G401 (cell line): ENCODE measurements at regions not wholly inside any gene's neighbourhood (a gene's known extent, or its start where the extent isn't known, plus 50 kb on each side); places are given as distances from the start of the nearest gene placed in this dataset.
A peak's percentile ranks its signal among the peaks of the same experiment; 100 is the strongest.

Experiments
- DNase-seq: peaks from one replicate; pipeline ENCODE4 v3.0.0-alpha.2; 2015; ENCODE audit warnings: low spot score
- in situ Hi-C: cut with HindIII; loops from 2 replicates; pipeline ENCODE4 v1.10.0; 2016; ENCODE audit warnings: low sequenced_read_pairs, mixed read lengths

DNA sequence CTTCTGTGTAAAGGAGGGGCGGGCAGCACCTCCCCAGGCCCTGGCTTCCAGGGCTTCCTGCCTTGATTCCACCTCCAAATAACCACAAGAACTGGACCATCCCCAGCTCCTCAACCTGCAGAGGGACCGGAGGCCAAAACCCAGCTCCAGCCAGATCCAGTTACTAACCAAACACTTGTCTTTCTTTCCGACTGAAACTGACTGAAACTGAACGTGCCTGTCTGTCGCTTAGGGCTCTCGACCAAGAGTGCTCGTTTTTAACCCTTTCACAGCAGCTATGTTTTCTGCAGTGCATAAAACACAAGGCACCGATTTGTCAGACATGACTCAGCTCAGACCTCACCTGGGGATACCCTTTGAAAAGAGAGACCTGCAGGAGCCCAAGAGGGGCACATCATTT is 249.9 kb upstream of the SIX2 start:
- in situ Hi-C loops: no loop called here
- no peak for DNase-seq

DNA sequence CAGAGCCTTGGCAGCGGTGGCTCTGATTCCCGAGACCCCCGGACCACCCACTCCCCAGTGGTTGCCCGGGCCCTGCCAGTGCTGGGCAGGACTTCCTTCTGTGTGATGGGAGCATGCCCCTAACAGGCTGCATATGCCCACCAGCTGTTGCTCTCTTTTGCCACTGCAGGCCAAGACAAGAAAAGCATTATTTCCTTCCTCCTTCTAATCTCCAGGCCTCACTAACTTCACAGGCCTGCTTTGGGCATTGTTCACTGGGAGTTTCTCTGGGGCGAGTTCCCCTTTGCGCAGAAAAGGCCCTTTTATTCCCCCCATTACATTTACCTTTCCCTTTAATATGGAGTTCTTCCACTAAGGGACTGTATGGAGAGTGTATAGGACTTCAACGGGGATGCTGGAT is 249.1 kb upstream of the SIX2 start:
- in situ Hi-C loops: no loop called here
- DNase-seq: no peak

- no peak for DNase-seq
- in situ Hi-C loops: no loop called here
Measured at GRCh38 chr2:45257820-45258219, 248.6 kb upstream of the SIX2 start.

DNA sequence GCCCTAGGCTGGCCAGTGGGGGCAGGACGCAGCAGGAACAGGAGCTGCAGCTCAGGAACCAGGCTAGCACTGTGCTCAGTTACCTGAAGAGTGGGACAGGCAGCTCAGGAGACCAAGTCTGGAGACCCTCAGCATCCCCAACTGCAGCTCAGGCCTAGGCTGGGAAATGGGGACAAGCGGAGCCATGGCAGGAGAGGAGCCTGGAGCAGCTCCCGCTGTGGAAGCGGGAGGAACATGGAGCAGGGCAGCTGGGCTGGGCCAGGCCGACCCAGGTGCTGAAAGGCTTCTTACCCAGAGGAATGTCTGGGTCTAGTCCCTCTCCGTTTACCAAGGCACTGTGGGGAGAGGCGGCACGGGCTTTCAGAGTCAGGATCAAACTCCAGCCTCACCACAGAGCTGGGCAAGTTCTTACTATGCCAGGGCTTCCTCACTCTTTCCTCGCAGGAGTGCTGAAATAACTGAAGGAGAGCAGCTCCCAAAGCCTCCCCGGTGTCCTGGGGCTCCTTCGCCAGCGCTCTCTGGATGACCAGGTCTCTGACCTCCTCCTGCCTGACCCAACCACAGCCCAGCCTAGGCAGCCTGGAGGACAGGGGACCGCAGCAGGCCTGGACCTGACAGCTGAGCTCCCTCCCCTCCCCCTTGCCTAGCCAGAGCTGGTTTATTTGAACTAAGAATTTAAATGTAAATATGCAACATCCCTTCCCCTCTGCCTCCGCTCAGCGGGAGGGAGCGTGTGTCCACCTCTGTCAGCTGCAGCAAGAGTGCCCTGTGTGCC is 247.8 kb upstream of the SIX2 start:
- in situ Hi-C loops: no loop called here

GRCh38 chr2:45256173-45256866 is 247.1 kb upstream of the SIX2 start:
- DNase-seq: peak; percentile 4
- in situ Hi-C loops: no loop called here

More for the DNA sequence above, 247.8 kb upstream of the SIX2 start:
- DNase-seq: no peak

GRCh38 chr2:45255563-45255962 is 246.3 kb upstream of the SIX2 start:
- no peak for DNase-seq
- in situ Hi-C loops: no loop called here

DNA sequence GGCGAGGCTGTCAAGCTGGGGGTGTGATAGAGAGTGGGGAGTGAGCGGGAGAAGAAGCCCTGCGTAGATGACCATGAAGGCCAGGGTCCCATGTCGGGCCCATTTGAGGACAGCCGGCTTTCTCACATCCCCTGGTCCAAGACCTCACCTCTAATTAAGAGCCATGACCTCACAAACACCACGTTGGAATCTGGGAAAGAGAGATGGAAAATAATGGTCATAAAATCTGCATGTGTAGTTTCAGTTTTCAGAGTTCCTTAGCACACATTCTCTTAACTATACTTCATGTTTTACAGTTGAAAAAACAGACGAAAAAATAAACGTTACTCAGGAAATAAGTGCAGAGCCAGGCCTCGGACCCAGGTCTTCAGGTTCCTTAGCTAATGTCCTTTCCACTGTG is 244.8 kb upstream of the SIX2 start:
- in situ Hi-C loops: no loop called here
- no peak for DNase-seq

DNA sequence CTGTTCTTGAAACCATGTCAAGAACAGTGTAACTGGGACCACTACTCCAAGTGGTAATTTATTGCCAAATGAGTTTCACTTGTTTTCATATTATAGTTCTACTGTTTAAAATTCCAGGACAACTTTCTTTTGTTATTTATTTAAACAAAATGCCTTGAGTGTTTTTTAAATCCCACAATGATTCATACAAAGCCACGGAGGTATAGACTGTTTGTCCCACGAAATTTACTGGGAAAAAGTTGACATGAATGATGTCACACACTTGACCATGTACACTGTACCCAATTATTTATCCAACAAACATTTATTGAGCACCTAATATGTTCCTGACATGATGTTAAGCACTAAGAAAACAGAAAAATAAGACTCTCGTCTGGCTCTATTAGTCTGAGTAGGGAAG is 243.9 kb upstream of the SIX2 start:
- in situ Hi-C loops: no loop called here
- DNase-seq: no peak

DNA sequence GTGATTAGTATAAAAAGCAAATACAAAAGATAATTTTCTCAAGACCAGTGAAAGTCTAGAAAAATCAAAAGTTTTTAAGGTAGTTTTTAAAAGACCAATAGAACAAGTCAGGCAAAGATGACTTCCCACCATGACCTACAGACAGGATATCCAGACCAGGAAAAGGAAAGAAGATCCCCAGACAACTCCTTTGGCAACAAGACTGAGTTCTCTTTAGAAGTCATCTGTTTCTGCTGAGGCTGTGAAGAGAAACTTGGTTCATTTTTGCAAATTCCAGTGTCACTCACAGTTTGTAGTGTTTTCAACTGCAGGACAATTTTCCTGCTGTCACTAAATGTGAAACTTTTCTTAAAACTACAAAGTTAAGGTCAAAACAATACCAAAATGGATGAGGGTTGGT is 240.9 kb upstream of the SIX2 start:
- DNase-seq: no peak
- in situ Hi-C loops: no loop called here

DNA sequence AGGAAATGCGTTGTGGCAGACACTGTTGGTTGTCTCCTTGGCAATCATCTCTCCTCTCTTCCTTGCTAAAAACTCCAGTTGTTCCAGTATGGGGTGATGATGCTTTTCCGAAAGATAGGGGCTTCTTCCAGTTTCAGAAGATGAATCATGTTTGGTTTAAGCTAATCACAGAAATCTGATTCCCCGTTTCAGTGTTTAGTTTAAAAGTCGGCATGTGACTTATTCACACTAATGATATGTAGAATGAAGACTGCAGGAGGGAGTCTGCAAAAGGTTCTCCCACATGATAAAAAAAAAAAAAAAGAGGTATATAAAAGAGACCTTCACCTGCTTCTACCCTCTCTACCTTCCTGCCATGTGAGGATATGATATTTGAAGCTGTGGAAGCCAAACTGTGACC is 239.0 kb upstream of the SIX2 start:
- in situ Hi-C loops: no loop called here
- DNase-seq: no peak

DNA sequence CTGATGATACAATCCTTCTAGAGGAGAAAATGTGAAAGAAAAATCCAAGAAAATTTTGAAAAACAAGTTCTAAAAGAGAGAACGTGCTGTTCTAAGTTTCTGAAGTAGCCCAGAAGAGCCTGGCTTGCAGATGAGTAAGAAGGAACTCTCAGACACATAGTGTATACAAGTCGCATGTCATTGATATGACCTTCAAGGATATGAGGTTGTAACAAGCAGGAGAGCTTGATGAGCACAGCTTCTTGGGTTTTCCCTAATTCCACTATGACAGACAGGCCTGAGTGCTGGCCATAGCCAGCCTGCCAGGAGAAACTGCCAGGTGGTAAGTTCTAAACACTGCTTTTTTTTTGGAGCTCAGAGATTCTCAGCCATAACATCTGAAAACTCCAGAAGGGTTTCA is 235.7 kb upstream of the SIX2 start:
- in situ Hi-C loops: no loop called here
- no peak for DNase-seq

GRCh38 chr2:45242161-45242741 is 233.0 kb upstream of the SIX2 start:
- no peak for DNase-seq
- in situ Hi-C loops: no loop called here

DNA sequence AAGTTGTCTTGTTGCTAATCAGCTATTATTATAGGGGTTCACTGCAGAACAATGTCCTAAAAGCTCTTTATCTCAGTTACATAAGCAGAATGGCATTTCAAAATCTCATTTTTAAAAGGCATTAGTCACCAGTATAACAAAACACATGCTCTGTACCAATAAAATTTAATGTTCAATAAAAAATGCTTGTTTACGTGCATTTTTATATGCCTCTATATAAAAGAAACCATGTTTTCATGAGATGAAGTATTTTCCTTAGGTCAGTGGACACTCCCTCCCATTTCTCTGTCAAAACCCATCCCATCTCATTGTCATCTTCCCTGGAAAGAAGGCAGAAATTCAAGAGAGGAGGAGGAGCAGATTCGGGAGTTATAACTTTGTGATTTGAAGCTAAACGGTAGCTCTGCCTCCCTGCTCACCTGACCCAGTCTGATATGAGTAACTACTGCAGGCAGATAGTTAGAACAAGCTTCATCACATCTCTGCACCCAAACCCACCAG is 231.9 kb upstream of the SIX2 start:
- in situ Hi-C loops: no loop called here
- no peak for DNase-seq

DNA sequence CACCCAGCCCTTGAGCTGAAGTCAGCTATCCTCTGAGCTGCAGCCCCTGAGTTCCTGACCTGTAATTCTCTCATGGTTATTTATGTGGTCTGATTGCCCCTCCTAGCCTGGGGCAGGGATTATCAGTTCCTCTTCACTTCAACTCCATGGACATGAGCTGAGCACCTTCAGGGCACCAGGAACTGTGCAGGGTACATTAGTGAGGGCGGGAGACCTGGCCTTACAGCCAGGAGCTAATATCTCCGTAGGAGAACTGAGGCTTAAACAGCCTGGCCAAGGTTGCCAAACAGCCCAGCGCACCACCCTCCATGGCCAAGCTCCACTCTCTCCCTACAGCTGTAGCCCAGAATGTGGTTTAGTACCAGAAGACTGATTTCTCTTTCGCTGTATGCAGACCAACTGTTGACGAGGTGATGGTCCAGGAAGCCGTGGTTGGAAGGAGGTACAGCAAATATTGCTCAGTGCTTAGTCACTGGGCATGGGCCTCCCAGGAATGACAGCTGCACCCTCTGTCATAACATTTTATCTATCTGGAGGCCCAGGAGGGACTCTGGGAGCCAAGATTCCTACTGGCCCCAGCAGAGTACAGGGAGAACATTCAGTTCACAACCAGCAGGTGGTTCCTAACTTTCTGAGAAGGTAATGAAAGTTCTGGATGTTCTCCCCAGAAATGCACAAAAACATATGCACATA is 228.7 kb upstream of the SIX2 start:
- in situ Hi-C loops: no loop called here
- DNase-seq: no peak

DNA sequence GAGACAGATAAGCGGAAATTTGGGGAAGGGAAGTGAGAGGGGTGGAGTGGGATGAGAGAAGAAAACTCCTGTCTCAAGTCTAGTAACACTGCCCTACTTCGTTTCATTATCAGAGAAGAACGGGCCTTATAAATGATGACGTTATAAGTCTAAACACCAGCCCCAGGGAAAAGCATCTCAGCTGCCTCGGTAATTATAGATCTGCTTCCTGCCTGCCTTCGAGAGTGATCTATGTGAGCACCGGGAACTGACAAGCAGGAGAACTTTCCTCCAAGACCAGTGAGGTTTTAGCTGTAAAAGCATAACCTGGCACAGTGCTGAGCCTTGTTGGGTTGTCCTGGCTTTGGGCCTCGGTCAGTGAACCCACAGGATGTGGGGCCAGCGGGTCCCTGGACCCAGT is 227.9 kb upstream of the SIX2 start:
- DNase-seq: no peak

GRCh38 chr2:45236268-45236667 is 227.0 kb upstream of the SIX2 start:
- in situ Hi-C loops: no loop called here
- DNase-seq: no peak

More for the DNA sequence above, 227.9 kb upstream of the SIX2 start:
- in situ Hi-C loops: no loop called here

DNA sequence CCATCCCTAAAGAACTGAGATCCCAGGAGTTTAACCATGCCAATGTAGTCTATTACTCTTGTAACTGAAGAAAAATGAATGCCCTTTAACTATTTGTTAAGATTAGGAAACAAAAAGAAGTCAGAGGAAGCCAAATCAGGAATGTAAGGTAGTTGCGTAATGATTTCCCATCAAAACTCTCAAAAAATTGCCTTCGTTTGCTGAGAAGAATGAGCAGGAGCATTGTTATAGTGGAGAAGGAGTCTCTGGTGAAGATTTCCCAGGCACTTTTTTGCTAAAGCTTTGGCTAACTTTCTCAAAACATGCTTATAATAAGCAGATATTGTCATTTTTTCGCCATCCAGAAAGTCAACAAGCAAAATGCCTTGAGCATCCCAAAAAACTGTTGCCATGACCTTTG is 224.0 kb upstream of the SIX2 start:
- no peak for DNase-seq
- in situ Hi-C loops: no loop called here

GRCh38 chr2:45232818-45233217 is 223.6 kb upstream of the SIX2 start:
- DNase-seq: no peak
- in situ Hi-C loops: no loop called here

DNA sequence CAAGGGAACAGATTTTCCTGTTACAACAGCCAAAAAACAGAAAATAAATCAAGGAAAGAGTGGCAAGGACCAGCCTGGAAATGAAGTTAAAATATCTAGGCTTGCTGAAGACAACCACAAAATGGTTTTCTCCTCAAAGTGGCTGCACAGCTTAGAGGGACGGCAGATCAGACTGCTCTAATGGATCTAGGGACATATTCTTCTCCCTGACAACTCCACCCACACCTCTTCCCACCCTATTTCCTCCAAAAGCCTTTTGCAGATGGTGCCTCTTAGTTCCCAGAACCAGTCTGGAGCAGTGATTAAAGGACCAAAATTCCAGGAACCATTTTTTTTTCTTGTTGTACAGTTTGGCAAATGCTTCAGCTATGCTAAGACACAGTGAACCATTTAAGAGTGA is 220.2 kb upstream of the SIX2 start:
- no peak for DNase-seq
- in situ Hi-C loops: no loop called here

DNA sequence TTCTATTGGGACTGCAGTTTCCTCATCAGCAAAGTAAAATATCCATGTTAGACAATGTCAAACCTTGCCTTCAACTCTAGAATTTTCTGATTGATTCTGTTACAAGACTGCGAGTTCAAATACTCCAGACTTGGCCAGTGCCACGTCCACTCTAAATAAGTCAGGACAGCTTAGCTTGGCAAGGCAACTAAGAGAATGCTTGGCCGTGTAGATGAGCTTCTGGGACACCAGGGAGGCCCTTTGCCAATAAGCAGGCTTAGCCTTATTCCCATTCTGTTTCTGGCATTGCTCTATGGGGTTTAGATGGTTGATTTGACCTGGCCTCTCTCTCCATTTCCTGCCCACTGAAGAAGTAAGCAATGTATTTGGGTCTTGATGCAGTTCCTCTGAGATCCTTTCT is 218.1 kb upstream of the SIX2 start:
- DNase-seq: no peak
- in situ Hi-C loops: no loop called here
